SJCRH30 (cell line): ENCODE measurements at regions not wholly inside any gene's neighbourhood (a gene's known extent, or its start where the extent isn't known, plus 50 kb on each side); places are given as distances from the start of the nearest gene placed in this dataset.
A peak's percentile ranks its signal among the peaks of the same experiment; 100 is the strongest.

Experiments
- DNase-seq, 2 experiments: peaks; one replicate each; pipeline ENCODE4 v3.0.0-alpha.2; 2015 to 2020
- H3K27ac ChIP-seq: fragments of 250-450 bp; sonication (Bioruptor Pico); 2 replicates; pipeline ENCODE4 v1.5.1; 2020; ENCODE audit warnings: mild to moderate bottlenecking, moderate library complexity
- H3K27me3 ChIP-seq: fragments of 250-450 bp; sonication (Bioruptor Pico); 2 replicates; pipeline ENCODE4 v1.5.1; 2020; ENCODE audit warnings: mild to moderate bottlenecking, moderate library complexity
- H3K36me3 ChIP-seq: fragments of 250-450 bp; sonication (Bioruptor Pico); 2 replicates; pipeline ENCODE4 v1.5.1; 2020; ENCODE audit warnings: mild to moderate bottlenecking, moderate library complexity
- H3K4me1 ChIP-seq: fragments of 250-450 bp; sonication (Bioruptor Pico); 2 replicates; pipeline ENCODE4 v1.5.1; 2020; ENCODE audit warnings: mild to moderate bottlenecking, moderate library complexity
- H3K4me3 ChIP-seq: fragments of 250-450 bp; sonication (Bioruptor Pico); 2 replicates; pipeline ENCODE4 v1.5.1; 2020; ENCODE audit warnings: mild to moderate bottlenecking, moderate library complexity
- H3K9me3 ChIP-seq: fragments of 250-450 bp; sonication (Bioruptor Pico); replicated peaks from 2 replicates; pipeline ENCODE4 v1.5.1; 2020; ENCODE audit warnings: mild to moderate bottlenecking, moderate library complexity

- Histone ChIP-seq H3K27ac (no peak overlapping the region), H3K4me3 (no peak overlapping the region), H3K4me1 (no peaks in the 10 kb centered on the region), H3K36me3 (no peaks in the 10 kb centered on the region), H3K9me3 (no peaks in the 10 kb centered on the region), H3K27me3 (no peaks in the 10 kb centered on the region)
- DNase-seq = no peak
These were observed 207.8 kb downstream of the SOCS6 start for GRCh38 chr18:70496353-70497294.

GRCh38 chr18:70494524-70494923 lies 205.7 kb downstream of the SOCS6 start:
- DNase-seq = no peak
- Histone ChIP-seq H3K9me3 (no peaks in the 10 kb centered on the region), H3K27ac (no peak overlapping the region), H3K4me3 (no peak overlapping the region), H3K36me3 (no peaks in the 10 kb centered on the region), H3K27me3 (no peaks in the 10 kb centered on the region), H3K4me1 (no peaks in the 10 kb centered on the region)

- H3K36me3 ChIP-seq = no peaks in the 10 kb centered on the region
- H3K27me3 ChIP-seq = no peaks in the 10 kb centered on the region
- no peak overlapping the region for H3K27ac ChIP-seq
- no peak overlapping the region for H3K4me3 ChIP-seq
- H3K9me3 ChIP-seq = no peaks in the 10 kb centered on the region
- H3K4me1 ChIP-seq = no peaks in the 10 kb centered on the region
- DNase-seq = no peak
These were observed 204.6 kb downstream of the SOCS6 start for GRCh38 chr18:70493461-70493860.

- DNase-seq = peak; percentile 32 to 69
- H3K36me3 ChIP-seq = no peaks in the 10 kb centered on the region
- no peak overlapping the region for H3K4me3 ChIP-seq
- H3K27me3 ChIP-seq = no peaks in the 10 kb centered on the region
- no peaks in the 10 kb centered on the region for H3K9me3 ChIP-seq
- no peaks in the 10 kb centered on the region for H3K4me1 ChIP-seq
- H3K27ac ChIP-seq = no peak overlapping the region
These were observed 203.0 kb downstream of the SOCS6 start for GRCh38 chr18:70491734-70492348.

- no peaks in the 10 kb centered on the region for H3K27me3 ChIP-seq
- H3K9me3 ChIP-seq = no peaks in the 10 kb centered on the region
- no peaks in the 10 kb centered on the region for H3K4me1 ChIP-seq
- DNase-seq = peak; percentile 8 to 53
- no peaks in the 10 kb centered on the region for H3K36me3 ChIP-seq
- no peak overlapping the region for H3K27ac ChIP-seq
- no peak overlapping the region for H3K4me3 ChIP-seq
These were observed 201.4 kb downstream of the SOCS6 start for GRCh38 chr18:70489986-70490933.

GRCh38 chr18:70489571-70489970 lies 200.7 kb downstream of the SOCS6 start:
- Histone ChIP-seq H3K4me3 (no peak overlapping the region), H3K27ac (no peak overlapping the region), H3K27me3 (no peaks in the 10 kb centered on the region), H3K4me1 (no peaks in the 10 kb centered on the region), H3K36me3 (no peaks in the 10 kb centered on the region), H3K9me3 (no peaks in the 10 kb centered on the region)
- DNase-seq = no peak

- no peaks in the 10 kb centered on the region for H3K9me3 ChIP-seq
- H3K27me3 ChIP-seq = no peaks in the 10 kb centered on the region
- DNase-seq = no peak
- H3K27ac ChIP-seq = no peak overlapping the region
- no peaks in the 10 kb centered on the region for H3K4me1 ChIP-seq
- H3K4me3 ChIP-seq = no peak overlapping the region
- H3K36me3 ChIP-seq = no peaks in the 10 kb centered on the region
These were observed 181.1 kb downstream of the SOCS6 start for GRCh38 chr18:70469916-70470315.

- Histone ChIP-seq H3K27me3 (no peaks in the 10 kb centered on the region), H3K4me3 (no peak overlapping the region), H3K27ac (no peak overlapping the region), H3K9me3 (no peaks in the 10 kb centered on the region), H3K36me3 (no peaks in the 10 kb centered on the region), H3K4me1 (no peaks in the 10 kb centered on the region)
- DNase-seq = no peak
These were observed 180.2 kb downstream of the SOCS6 start for GRCh38 chr18:70468861-70469547.

GRCh38 chr18:70464343-70465114 lies 175.7 kb downstream of the SOCS6 start:
- no peaks in the 10 kb centered on the region for H3K36me3 ChIP-seq
- H3K9me3 ChIP-seq = no peaks in the 10 kb centered on the region
- H3K27me3 ChIP-seq = no peaks in the 10 kb centered on the region
- no peaks in the 10 kb centered on the region for H3K4me1 ChIP-seq
- DNase-seq = peak; percentile 60 to 77
- H3K4me3 ChIP-seq = peak overlapping the region; percentile 41
- H3K27ac ChIP-seq = no peak overlapping the region

GRCh38 chr18:70463085-70463484 lies 174.2 kb downstream of the SOCS6 start:
- Histone ChIP-seq H3K27ac (no peak overlapping the region), H3K9me3 (no peaks in the 10 kb centered on the region), H3K36me3 (no peaks in the 10 kb centered on the region), H3K27me3 (no peaks in the 10 kb centered on the region), H3K4me3 (no peak overlapping the region), H3K4me1 (no peaks in the 10 kb centered on the region)
- no peak for DNase-seq

GRCh38 chr18:70462078-70462439 lies 173.2 kb downstream of the SOCS6 start:
- DNase-seq = no peak
- H3K4me3 ChIP-seq = no peak overlapping the region

GRCh38 chr18:70461323-70462077 lies 172.7 kb downstream of the SOCS6 start:
- H3K4me1 ChIP-seq = no peaks in the 10 kb centered on the region
- no peaks in the 10 kb centered on the region for H3K9me3 ChIP-seq
- H3K4me3 ChIP-seq = no peak overlapping the region
- DNase-seq = no peak
- H3K36me3 ChIP-seq = no peaks in the 10 kb centered on the region
- H3K27ac ChIP-seq = no peak overlapping the region
- H3K27me3 ChIP-seq = no peaks in the 10 kb centered on the region

More at GRCh38 chr18:70462078-70462439, 173.2 kb downstream of the SOCS6 start:
- no peaks in the 10 kb centered on the region for H3K36me3 ChIP-seq
- no peaks in the 10 kb centered on the region for H3K9me3 ChIP-seq
- H3K27ac ChIP-seq = no peak overlapping the region
- H3K4me1 ChIP-seq = no peaks in the 10 kb centered on the region
- H3K27me3 ChIP-seq = no peaks in the 10 kb centered on the region

- no peaks in the 10 kb centered on the region for H3K9me3 ChIP-seq
- no peak overlapping the region for H3K4me3 ChIP-seq
- no peaks in the 10 kb centered on the region for H3K27me3 ChIP-seq
- H3K4me1 ChIP-seq = no peaks in the 10 kb centered on the region
- H3K36me3 ChIP-seq = no peaks in the 10 kb centered on the region
- H3K27ac ChIP-seq = no peak overlapping the region
- no peak for DNase-seq
These were observed 170.9 kb downstream of the SOCS6 start for GRCh38 chr18:70459731-70460130.
